ENCODE measurements at regions not wholly inside any gene's neighbourhood (a gene's known extent, or its start where the extent isn't known, plus 50 kb on each side); places are given as distances from the start of the nearest gene placed in this dataset.

DNA sequence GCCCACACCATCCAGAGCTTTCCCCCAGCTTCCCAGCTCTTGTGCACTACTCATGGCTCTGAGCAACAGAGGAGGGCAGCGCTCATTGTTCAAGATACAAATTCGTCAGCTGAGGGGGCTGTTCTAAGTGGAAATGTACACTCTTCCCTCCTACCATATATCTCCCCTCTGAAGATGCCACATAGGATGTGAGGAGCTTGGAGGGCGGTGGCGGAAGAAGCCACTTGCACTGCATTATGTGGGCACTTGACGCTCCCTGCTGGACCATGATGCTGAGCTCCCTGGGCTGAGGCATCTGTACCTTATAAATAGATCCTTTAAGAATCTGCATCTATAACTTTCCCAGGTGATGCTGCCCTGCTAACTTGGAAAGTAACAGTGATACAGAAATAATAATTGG is 477.6 kb upstream of the DEPDC1 start (continued):
- TF ChIP-seq, protein P1, sequence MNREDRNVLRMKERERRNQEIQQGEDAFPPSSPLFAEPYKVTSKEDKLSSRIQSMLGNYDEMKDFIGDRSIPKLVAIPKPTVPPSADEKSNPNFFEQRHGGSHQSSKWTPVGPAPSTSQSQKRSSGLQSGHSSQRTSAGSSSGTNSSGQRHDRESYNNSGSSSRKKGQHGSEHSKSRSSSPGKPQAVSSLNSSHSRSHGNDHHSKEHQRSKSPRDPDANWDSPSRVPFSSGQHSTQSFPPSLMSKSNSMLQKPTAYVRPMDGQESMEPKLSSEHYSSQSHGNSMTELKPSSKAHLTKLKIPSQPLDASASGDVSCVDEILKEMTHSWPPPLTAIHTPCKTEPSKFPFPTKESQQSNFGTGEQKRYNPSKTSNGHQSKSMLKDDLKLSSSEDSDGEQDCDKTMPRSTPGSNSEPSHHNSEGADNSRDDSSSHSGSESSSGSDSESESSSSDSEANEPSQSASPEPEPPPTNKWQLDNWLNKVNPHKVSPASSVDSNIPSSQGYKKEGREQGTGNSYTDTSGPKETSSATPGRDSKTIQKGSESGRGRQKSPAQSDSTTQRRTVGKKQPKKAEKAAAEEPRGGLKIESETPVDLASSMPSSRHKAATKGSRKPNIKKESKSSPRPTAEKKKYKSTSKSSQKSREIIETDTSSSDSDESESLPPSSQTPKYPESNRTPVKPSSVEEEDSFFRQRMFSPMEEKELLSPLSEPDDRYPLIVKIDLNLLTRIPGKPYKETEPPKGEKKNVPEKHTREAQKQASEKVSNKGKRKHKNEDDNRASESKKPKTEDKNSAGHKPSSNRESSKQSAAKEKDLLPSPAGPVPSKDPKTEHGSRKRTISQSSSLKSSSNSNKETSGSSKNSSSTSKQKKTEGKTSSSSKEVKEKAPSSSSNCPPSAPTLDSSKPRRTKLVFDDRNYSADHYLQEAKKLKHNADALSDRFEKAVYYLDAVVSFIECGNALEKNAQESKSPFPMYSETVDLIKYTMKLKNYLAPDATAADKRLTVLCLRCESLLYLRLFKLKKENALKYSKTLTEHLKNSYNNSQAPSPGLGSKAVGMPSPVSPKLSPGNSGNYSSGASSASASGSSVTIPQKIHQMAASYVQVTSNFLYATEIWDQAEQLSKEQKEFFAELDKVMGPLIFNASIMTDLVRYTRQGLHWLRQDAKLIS (CRISPR knock-in tag; IDR thresholded peaks at IDR 0.05; ENCODE audit: borderline replicate concordance): no peak
- TF ChIP-seq TP53 (CRISPR knock-in tag; IDR thresholded peaks at IDR 0.05) (no peak), NR3C1 (CRISPR knock-in tag; conservative IDR thresholded peaks at IDR 0.05; ENCODE audit: low read depth) (no peak), USF2 (CRISPR knock-in tag; IDR thresholded peaks at IDR 0.05) (no peak), JUN (CRISPR knock-in tag; IDR thresholded peaks at IDR 0.05) (no peak), NFE2L1 (CRISPR knock-in tag; IDR thresholded peaks at IDR 0.05) (no peak), STAT6 (CRISPR knock-in tag; conservative IDR thresholded peaks at IDR 0.05; ENCODE audit: low read depth) (no peak), SMAD3 (CRISPR knock-in tag; IDR thresholded peaks at IDR 0.05; ENCODE audit: borderline replicate concordance) (no peak), ZNF512 (CRISPR knock-in tag; IDR thresholded peaks at IDR 0.05; ENCODE audit: borderline replicate concordance) (no peak), NFYB (CRISPR knock-in tag; conservative IDR thresholded peaks at IDR 0.05; ENCODE audit: low read depth) (no peak)

DNA sequence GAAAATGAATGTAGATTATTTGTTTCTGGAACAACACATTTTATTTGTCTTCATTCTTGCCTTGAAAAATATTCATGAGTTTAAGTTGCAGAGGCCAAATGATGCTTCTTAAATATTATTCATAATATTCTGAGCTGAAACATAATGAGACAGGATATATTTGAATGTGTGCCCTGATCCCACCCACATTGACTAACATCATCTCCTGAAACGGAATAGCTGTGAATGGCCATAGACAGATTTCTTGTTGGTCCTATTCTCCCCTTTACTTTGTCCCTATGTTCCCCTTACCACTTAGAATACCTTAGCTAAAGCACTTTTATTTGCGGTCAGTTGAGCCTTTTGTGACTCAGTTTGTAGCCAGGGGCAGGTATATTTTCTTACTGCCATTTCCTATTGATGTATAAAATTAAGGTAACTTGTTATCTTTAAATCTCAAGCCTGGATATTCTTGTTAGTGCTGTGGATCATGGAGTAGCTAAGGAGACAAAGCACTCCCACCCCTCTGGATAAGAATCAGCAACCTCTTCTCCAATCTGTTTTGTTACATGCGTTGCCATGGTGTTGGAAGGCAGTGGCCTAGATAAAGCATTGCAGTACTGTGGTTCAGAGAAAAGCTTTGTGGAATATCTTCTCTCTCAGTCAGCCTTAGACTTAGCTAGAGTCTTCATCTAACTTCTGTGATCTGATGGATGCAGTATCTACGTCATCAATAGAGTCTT is 478.5 kb upstream of the DEPDC1 start:
- no peak for DNase-seq (ENCODE audit: low spot score)
- Mint-ChIP-seq H3K4me1 (peaks cover 51% of the 10 kb centered on the region), H3K9me3 (no peaks in the 10 kb centered on the region)

DNA sequence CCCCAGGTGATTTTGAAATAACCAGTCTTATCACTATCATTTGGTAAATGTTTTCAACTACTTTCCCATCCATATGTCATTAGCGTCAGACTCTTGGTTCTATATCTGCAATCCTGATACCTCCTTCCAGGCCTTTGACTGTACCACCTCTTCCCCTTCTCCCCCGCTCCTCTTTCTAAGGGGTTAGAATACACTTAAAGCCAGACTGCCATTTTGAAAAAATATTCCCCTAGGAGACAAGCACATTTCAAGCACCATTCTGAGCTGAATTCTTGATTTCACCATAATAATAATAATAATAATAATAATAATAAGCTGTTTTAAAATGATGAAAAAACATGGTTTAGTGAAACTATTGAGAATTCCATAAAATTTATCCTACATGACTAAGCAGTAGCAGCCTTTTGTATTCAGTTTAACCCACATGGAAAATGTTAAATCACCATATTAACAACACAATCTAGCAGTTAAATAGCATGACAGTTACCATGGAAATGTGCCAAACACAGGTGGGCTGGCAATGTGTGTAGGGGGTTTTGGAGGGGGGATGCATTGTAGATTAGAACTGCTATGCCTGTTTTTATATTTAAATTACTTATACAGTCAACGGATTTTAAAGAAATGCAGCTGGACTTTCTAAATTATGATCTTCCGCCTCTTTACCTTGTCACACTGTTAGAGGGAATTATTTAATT is 480.2 kb upstream of the DEPDC1 start:
- DNase-seq (ENCODE audit: low spot score): peak; percentile 33
- H3K9me3 Mint-ChIP-seq: peaks cover 8% of the 10 kb centered on the region
- H3K27me3 Mint-ChIP-seq (ENCODE audit: low read depth): no peaks in the 10 kb centered on the region
- ChIA-PET POLR2A (no interaction called here), CTCF (no interaction called here)
- peak overlapping the region; percentile 38; the same call in 1 of the 2 replicates for H3K27ac Mint-ChIP-seq
- ATAC-seq: peak; percentile 28
- no peaks in the 10 kb centered on the region for H3K36me3 Mint-ChIP-seq
- H3K4me1 Mint-ChIP-seq: peaks cover 47% of the 10 kb centered on the region
- no peak overlapping the region for H3K4me3 Mint-ChIP-seq
- no peak for TF ChIP-seq E2F1 (CRISPR knock-in tag; IDR thresholded peaks at IDR 0.05)
- TF ChIP-seq CREM (CRISPR knock-in tag; IDR thresholded peaks at IDR 0.05): no peak
- TF ChIP-seq SMAD4 (CRISPR knock-in tag; IDR thresholded peaks at IDR 0.05): no peak
- TF ChIP-seq TCF7 (CRISPR knock-in tag; IDR thresholded peaks at IDR 0.05; ENCODE audit: low read depth): no peak
- TF ChIP-seq, protein P1 (CRISPR knock-in tag; IDR thresholded peaks at IDR 0.05; ENCODE audit: borderline replicate concordance): no peak

More for the DNA sequence above, 478.5 kb upstream of the DEPDC1 start:
- peak overlapping the region; percentile 93 for H3K27ac Mint-ChIP-seq
- no peaks in the 10 kb centered on the region for H3K36me3 Mint-ChIP-seq
- ATAC-seq: peak; percentile 83
- H3K4me3 Mint-ChIP-seq: no peak overlapping the region
- ChIA-PET CTCF (interaction anchor here (0.6 to 1.8 kb wide), 3 partner anchors 113 to 184 kb away, joined by 4 to 6 read pairs (median 5); no protein-coding TSS in a partner anchor), POLR2A (no interaction called here)
- H3K27me3 Mint-ChIP-seq (ENCODE audit: low read depth): no peaks in the 10 kb centered on the region
- TF ChIP-seq ELF4 (CRISPR knock-in tag; IDR thresholded peaks at IDR 0.05; ENCODE audit: low read depth): no peak
- TF ChIP-seq TEAD4 (CRISPR knock-in tag; IDR thresholded peaks at IDR 0.05): no peak
- no peak for TF ChIP-seq JAZF1 (CRISPR knock-in tag; IDR thresholded peaks at IDR 0.05)
- no peak for TF ChIP-seq CBFB (CRISPR knock-in tag; IDR thresholded peaks at IDR 0.05; ENCODE audit: low read depth)
- no peak for TF ChIP-seq ATF1 (CRISPR knock-in tag; IDR thresholded peaks at IDR 0.05)

Measured in WTC11 (cell line).